ENCODE measurements at regions not wholly inside any gene's neighbourhood (a gene's known extent, or its start where the extent isn't known, plus 50 kb on each side); places are given as distances from the start of the nearest gene placed in this dataset.

- no peak for TF ChIP-seq CTCF (IDR thresholded peaks at IDR 0.05)
- no peak for TF ChIP-seq POLR2A (IDR thresholded peaks at IDR 0.05)
- no peak for TF ChIP-seq POLR2AphosphoS5 (IDR thresholded peaks at IDR 0.05)
- no peak overlapping the region for H3K27ac ChIP-seq
- H3K4me3 ChIP-seq: no peak overlapping the region
- WGBS: 79% methylated on average over 3 of the region's 3 CpGs
- no peaks in the 10 kb centered on the region for H3K9me3 ChIP-seq
- no peaks in the 10 kb centered on the region for H3K36me3 ChIP-seq
- H3K27me3 ChIP-seq (replicated peaks; ENCODE audit: insufficient read depth): no peaks in the 10 kb centered on the region
- no peak for DNase-seq (ENCODE audit: low spot score)
- intact Hi-C loops (cut with DNase I): no loop called here
- H3K4me1 ChIP-seq (replicated peaks): no peaks in the 10 kb centered on the region
Observed at GRCh38 chr7:41633690-41634089, 69.2 kb downstream of the INHBA start.

- Histone ChIP-seq H3K27ac (no peak overlapping the region), H3K36me3 (no peaks in the 10 kb centered on the region), H3K4me1 (replicated peaks) (no peaks in the 10 kb centered on the region), H3K9me3 (no peaks in the 10 kb centered on the region), H3K27me3 (replicated peaks; ENCODE audit: insufficient read depth) (no peaks in the 10 kb centered on the region), H3K4me3 (no peak overlapping the region)
- TF ChIP-seq POLR2A (IDR thresholded peaks at IDR 0.05): no peak
- TF ChIP-seq POLR2AphosphoS5 (IDR thresholded peaks at IDR 0.05): no peak
- TF ChIP-seq CTCF (IDR thresholded peaks at IDR 0.05): no peak
- DNase-seq (ENCODE audit: low spot score): no peak
- 83% methylated on average over 4 of the region's 4 CpGs for WGBS
- intact Hi-C loops (cut with DNase I): no loop called here
Observed at GRCh38 chr7:41630741-41631140, 72.1 kb downstream of the INHBA start.

GRCh38 chr7:41629711-41630111 lies 73.2 kb downstream of the INHBA start:
- no peak overlapping the region for H3K27ac ChIP-seq
- TF ChIP-seq POLR2A (IDR thresholded peaks at IDR 0.05) (no peak), CTCF (IDR thresholded peaks at IDR 0.05) (no peak), POLR2AphosphoS5 (IDR thresholded peaks at IDR 0.05) (no peak)
- no peak for DNase-seq (ENCODE audit: low spot score)
- WGBS: 81% methylated on average over 1 of the region's 1 CpG
- H3K27me3 ChIP-seq (replicated peaks; ENCODE audit: insufficient read depth): no peaks in the 10 kb centered on the region
- H3K9me3 ChIP-seq: no peaks in the 10 kb centered on the region
- intact Hi-C loops (cut with DNase I): no loop called here
- H3K4me3 ChIP-seq: no peak overlapping the region
- no peaks in the 10 kb centered on the region for H3K4me1 ChIP-seq (replicated peaks)
- H3K36me3 ChIP-seq: no peaks in the 10 kb centered on the region

GRCh38 chr7:41628901-41629300 lies 74.0 kb downstream of the INHBA start:
- WGBS: 53% methylated on average over 3 of the region's 3 CpGs
- Histone ChIP-seq H3K27me3 (replicated peaks; ENCODE audit: insufficient read depth) (no peaks in the 10 kb centered on the region), H3K4me1 (replicated peaks) (no peaks in the 10 kb centered on the region), H3K4me3 (no peak overlapping the region), H3K27ac (no peak overlapping the region), H3K9me3 (no peaks in the 10 kb centered on the region), H3K36me3 (no peaks in the 10 kb centered on the region)
- TF ChIP-seq POLR2A (IDR thresholded peaks at IDR 0.05) (no peak), CTCF (IDR thresholded peaks at IDR 0.05) (no peak), POLR2AphosphoS5 (IDR thresholded peaks at IDR 0.05) (no peak)
- no peak for DNase-seq (ENCODE audit: low spot score)
- intact Hi-C loops (cut with DNase I): no loop called here

GRCh38 chr7:41627645-41628298 lies 75.1 kb downstream of the INHBA start:
- Histone ChIP-seq H3K36me3 (no peaks in the 10 kb centered on the region), H3K27ac (no peak overlapping the region), H3K27me3 (replicated peaks; ENCODE audit: insufficient read depth) (no peaks in the 10 kb centered on the region), H3K9me3 (no peaks in the 10 kb centered on the region), H3K4me1 (replicated peaks) (no peaks in the 10 kb centered on the region), H3K4me3 (no peak overlapping the region)
- DNase-seq (ENCODE audit: low spot score): no peak
- TF ChIP-seq CTCF (IDR thresholded peaks at IDR 0.05) (no peak), POLR2A (IDR thresholded peaks at IDR 0.05) (no peak), POLR2AphosphoS5 (IDR thresholded peaks at IDR 0.05) (no peak)
- 73% methylated on average over 8 of the region's 8 CpGs for WGBS
- intact Hi-C loops (cut with DNase I): no loop called here
